Naive thymus-derived CD8-positive, alpha-beta T cell (primary cell): ENCODE measurements at regions not wholly inside any gene's neighbourhood (a gene's known extent, or its start where the extent isn't known, plus 50 kb on each side); places are given as distances from the start of the nearest gene placed in this dataset.

Experiments used
- ATAC-seq, 2 donors: fragments of 150-1000 bp; cut with Tn5 transposase in 1 of 2; sonication (Bioruptor Pico), chemical (Tn5 transposase) in 1 of 2; 1 replicate in 1 of 2; 2 replicates in 1 of 2; pipeline ENCODE4 v1.10.0; 2021; ENCODE audit warnings: mild to moderate bottlenecking in 2 of 2, moderate library complexity in 2 of 2
- POLR2A ChIA-PET: fragments of 350-600 bp; sonication (Branson Sonifier 250); formaldehyde crosslinking; loops from one replicate; lab custom pipeline; 2021; ENCODE audit warnings: antibody characterized with exemption; lab: Charles Lee
- DNase-seq, 10 donors: peaks; one replicate each; pipeline versions ENCODE4 v3.0.0 to v3.0.0-alpha.2; 2020 to 2022
- H3K27ac Mint-ChIP-seq, 10 donors: one replicate each; pipeline ENCODE4 v1.8.0; 2020 to 2022; ENCODE audit warnings: mild to moderate bottlenecking in 10 of 10, mixed read lengths in 10 of 10, moderate library complexity in 4 of 10, inconsistent platforms in 1 of 10
- H3K27me3 Mint-ChIP-seq, 5 donors: one replicate each; pipeline ENCODE4 v1.8.0; 2021 to 2022; ENCODE audit warnings: mixed read lengths in 5 of 5
- H3K36me3 Mint-ChIP-seq, 3 donors: one replicate each; pipeline ENCODE4 v1.8.0; 2020 to 2022; ENCODE audit warnings: mixed read lengths in 3 of 3, mild to moderate bottlenecking in 2 of 3, inconsistent platforms in 1 of 3
- H3K4me1 Mint-ChIP-seq, 4 donors: one replicate each; pipeline ENCODE4 v1.8.0; 2021 to 2022; ENCODE audit warnings: mixed read lengths in 4 of 4
- H3K4me3 Mint-ChIP-seq, 10 donors: one replicate each; pipeline ENCODE4 v1.8.0; 2020 to 2022; ENCODE audit warnings: mild to moderate bottlenecking in 10 of 10, mixed read lengths in 10 of 10, moderate library complexity in 6 of 10, inconsistent platforms in 1 of 10
- H3K9me3 Mint-ChIP-seq, 9 donors: one replicate each; pipeline ENCODE4 v1.8.0; 2020 to 2022; ENCODE audit warnings: mixed read lengths in 9 of 9, mild to moderate bottlenecking in 3 of 9, inconsistent platforms in 1 of 9, moderate library complexity in 1 of 9

DNA sequence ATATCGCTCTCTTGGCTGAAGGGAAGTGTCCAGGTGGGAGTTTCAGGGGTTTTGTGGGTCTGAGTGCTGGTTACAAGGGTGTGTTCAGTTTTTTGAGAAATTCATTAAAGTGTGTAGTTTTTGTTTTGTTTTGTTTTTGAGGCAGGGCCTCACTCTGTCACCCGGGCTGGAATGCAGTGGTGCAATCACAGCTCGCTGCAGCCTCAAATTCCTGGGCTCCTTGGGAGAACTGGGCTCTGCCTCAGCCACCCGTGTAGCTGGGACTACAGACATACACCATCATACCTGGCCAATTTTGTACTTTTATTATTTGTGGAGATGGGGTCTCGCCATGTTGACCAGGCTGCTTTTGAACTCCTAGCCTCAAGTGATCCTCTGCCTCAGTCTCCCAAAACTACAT is 51.2 kb upstream of the RALGAPA2 start:
- DNase-seq, result no peak

More for the DNA sequence above, 51.2 kb upstream of the RALGAPA2 start:
- Mint-ChIP-seq H3K27ac (no peak overlapping the region), H3K36me3 (no peaks in the 10 kb centered on the region), H3K9me3 (no peaks in the 10 kb centered on the region), H3K4me3 (no peak overlapping the region), H3K27me3 (peaks cover 2 to 12% (median 12%) of the 10 kb centered on the region in 5 donors), H3K4me1 (no peaks in the 10 kb centered on the region)
- POLR2A ChIA-PET, result no interaction called here
- ATAC-seq, result no peak
